Right lobe of liver (tissue), 6 donors: ENCODE measurements at regions not wholly inside any gene's neighbourhood (a gene's known extent, or its start where the extent isn't known, plus 50 kb on each side); places are given as distances from the start of the nearest gene placed in this dataset.

Experiments used
- ATAC-seq, 4 donors: fragments of 200-7000 bp; cut with Tn5 transposase; one replicate each; pipeline ENCODE4 v1.9.1; 2020; ENCODE audit warnings: mild to moderate bottlenecking in 4 of 4, moderate library complexity in 4 of 4
- DNase-seq, 3 donors: peaks; one replicate each; pipeline ENCODE4 v3.0.0-alpha.2; 2020
- H3K27ac ChIP-seq, 3 donors: fragments of 200-600 bp; one replicate each; pipeline ENCODE4 v1.8.0; 2022
- H3K27me3 ChIP-seq, 2 donors: fragments of 200-600 bp; one replicate each; pipeline ENCODE4 v1.8.0; 2022
- H3K36me3 ChIP-seq, 4 donors: fragments of 200-600 bp; sonication (generic) in 1 of 4; one replicate each; pipeline versions ENCODE4 v1.5.1 to v1.8.0; 2017 to 2022; ENCODE audit warnings: control low read depth in 1 of 4
- H3K4me1 ChIP-seq, 4 donors: fragments of 200-600 bp; sonication (generic) in 1 of 4; one replicate each; pipeline versions ENCODE4 v1.5.1 to v1.8.0; 2017 to 2022; ENCODE audit warnings: control low read depth in 1 of 4
- H3K4me3 ChIP-seq, 3 donors: fragments of 200-600 bp; one replicate each; pipeline ENCODE4 v1.8.0; 2022
- H3K9me3 ChIP-seq, 4 donors: fragments of 200-600 bp; sonication (generic) in 1 of 4; one replicate each; pipeline versions ENCODE4 v1.5.1 to v1.8.0; 2017 to 2022; ENCODE audit warnings: control low read depth in 1 of 4
- POLR2A ChIP-seq: fragments of 450-650 bp; IDR thresholded peaks from one replicate; pipeline ENCODE4 v1.6.1; 2017; ENCODE audit warnings: antibody characterized with exemption, mild to moderate bottlenecking
- WGBS: methylation state at CpG from one replicate; pipeline ENCODE4 v1.1.6; 2018; ENCODE audit warnings: low coverage, low lambda C conversion rate; ENCODE audit not compliant: insufficient coverage; ENCODE audit errors: missing lambda C conversion rate; 5-methylcytosine and 5-hydroxymethylcytosine counted together
- intact Hi-C, 2 donors: fragments of 100-400 bp; cut with DNase I; formaldehyde crosslinking; loops; one replicate each; pipeline versions ENCODE4 v1.11.2 to v1.14.1; 2022
- TF ChIP-seq, protein P1 (sequence below), 4 donors: fragments of 200-600 bp in 3 of 4; fragments of 450-650 bp in 1 of 4; IDR thresholded peaks; one replicate each; pipeline versions ENCODE4 v1.5.1 to v1.8.0; 2016 to 2022; ENCODE audit warnings: antibody characterized with exemption in 4 of 4, mild to moderate bottlenecking in 2 of 4
- donor health status: DM: no; HTN: yes; CAD: no.
- donor health status: DM: no; HTN: no; CAD: no.
- donor health status: DM: no; HTN: no; CAD: no.
- donor health status: DM: no; HTN: yes; CAD: no.
- donor health status: DM: no; HTN: yes; CAD: no.

DNA sequence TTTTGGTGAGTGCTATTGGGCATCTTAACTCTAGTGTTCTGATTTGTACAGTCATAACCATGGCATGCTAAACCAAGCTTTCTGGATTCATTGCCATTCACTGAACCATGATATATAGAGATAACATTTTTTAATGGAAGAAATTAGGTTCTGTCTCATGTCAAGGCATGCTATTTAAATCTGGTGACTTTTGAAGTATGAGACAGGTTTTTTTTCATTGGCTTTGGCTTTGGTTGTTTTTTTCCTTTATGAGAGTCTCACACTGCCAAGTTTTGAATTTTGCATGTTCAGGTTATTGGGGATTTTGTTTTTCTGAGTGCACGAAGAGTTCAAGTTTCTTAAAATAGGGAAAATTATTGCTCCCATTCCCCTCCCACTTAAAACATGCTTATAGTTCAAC is 141.3 kb upstream of the ADAMTS5 start:
- intact Hi-C loops: no loop called here
- Histone ChIP-seq H3K4me1 (no peaks in the 10 kb centered on the region), H3K27me3 (no peaks in the 10 kb centered on the region), H3K27ac (no peak overlapping the region), H3K36me3 (no peaks in the 10 kb centered on the region), H3K9me3 (no peaks in the 10 kb centered on the region), H3K4me3 (no peak overlapping the region)
- TF ChIP-seq, protein P1, sequence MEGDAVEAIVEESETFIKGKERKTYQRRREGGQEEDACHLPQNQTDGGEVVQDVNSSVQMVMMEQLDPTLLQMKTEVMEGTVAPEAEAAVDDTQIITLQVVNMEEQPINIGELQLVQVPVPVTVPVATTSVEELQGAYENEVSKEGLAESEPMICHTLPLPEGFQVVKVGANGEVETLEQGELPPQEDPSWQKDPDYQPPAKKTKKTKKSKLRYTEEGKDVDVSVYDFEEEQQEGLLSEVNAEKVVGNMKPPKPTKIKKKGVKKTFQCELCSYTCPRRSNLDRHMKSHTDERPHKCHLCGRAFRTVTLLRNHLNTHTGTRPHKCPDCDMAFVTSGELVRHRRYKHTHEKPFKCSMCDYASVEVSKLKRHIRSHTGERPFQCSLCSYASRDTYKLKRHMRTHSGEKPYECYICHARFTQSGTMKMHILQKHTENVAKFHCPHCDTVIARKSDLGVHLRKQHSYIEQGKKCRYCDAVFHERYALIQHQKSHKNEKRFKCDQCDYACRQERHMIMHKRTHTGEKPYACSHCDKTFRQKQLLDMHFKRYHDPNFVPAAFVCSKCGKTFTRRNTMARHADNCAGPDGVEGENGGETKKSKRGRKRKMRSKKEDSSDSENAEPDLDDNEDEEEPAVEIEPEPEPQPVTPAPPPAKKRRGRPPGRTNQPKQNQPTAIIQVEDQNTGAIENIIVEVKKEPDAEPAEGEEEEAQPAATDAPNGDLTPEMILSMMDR (IDR thresholded peaks at IDR 0.05): no peak
- no peak for TF ChIP-seq POLR2A
- ATAC-seq: no peak
- 29% methylated on average over 1 of the region's 1 CpG for WGBS
- no peak for DNase-seq

DNA sequence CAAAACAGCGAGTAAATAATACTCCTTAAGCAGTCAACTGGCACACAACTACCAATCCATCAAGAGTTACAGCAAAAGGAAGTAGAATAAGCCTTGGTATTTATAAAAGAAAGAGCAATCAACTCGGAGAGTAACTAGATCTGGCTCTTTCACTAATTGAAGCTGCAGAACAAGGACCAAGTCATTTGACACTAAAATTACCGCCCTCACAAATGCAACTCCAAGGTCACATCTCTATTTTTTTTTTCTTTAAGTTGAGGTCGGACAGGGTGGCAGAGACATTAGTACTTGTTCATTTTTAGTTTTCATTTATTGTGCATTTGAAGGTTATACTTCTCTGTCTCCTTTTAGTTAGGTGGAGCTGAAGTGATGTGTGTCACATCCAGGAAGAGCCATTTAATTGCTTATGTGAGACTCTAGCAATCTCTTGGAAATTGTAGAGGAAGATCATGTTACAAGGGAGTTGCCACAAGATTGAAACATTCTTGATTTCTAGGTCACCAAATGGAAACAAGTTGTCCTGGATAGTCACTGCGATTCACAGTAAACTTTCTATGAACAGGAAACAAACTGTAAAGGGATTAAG is 138.1 kb upstream of the ADAMTS5 start:
- no peak overlapping the region for H3K4me3 ChIP-seq
- no peaks in the 10 kb centered on the region for H3K9me3 ChIP-seq
- no peaks in the 10 kb centered on the region for H3K27me3 ChIP-seq
- H3K36me3 ChIP-seq: no peaks in the 10 kb centered on the region
- intact Hi-C loops: no loop called here
- no peak for ATAC-seq
- H3K4me1 ChIP-seq: no peaks in the 10 kb centered on the region
- 18% methylated on average over 5 of the region's 5 CpGs for WGBS
- no peak for DNase-seq
- TF ChIP-seq, protein P1 (IDR thresholded peaks at IDR 0.05): no peak
- TF ChIP-seq POLR2A: no peak
- no peak overlapping the region for H3K27ac ChIP-seq

DNA sequence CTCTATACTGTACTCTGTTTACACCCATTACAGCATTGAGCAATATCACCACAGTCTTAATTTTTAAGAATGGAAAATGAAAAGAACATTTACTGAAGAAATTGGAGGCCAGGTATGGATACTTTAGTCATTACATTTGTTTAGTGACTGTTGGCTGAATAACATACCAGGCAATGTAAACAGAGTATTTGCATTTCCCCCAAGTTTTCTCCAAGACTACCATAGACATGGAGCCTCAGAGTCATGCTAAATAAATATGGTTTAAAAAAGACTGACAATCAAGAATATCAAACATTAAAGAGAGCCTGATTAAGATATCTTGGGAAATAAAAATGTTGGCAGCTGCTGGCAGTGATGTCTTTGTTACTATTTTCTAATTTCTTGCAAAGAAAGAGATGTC is 136.9 kb upstream of the ADAMTS5 start:
- Histone ChIP-seq H3K27ac (no peak overlapping the region), H3K4me1 (no peaks in the 10 kb centered on the region), H3K27me3 (no peaks in the 10 kb centered on the region), H3K9me3 (no peaks in the 10 kb centered on the region), H3K36me3 (no peaks in the 10 kb centered on the region), H3K4me3 (no peak overlapping the region)
- TF ChIP-seq, protein P1 (IDR thresholded peaks at IDR 0.05): no peak
- TF ChIP-seq POLR2A: no peak
- ATAC-seq (no peak), DNase-seq (no peak)
- intact Hi-C loops: no loop called here

DNA sequence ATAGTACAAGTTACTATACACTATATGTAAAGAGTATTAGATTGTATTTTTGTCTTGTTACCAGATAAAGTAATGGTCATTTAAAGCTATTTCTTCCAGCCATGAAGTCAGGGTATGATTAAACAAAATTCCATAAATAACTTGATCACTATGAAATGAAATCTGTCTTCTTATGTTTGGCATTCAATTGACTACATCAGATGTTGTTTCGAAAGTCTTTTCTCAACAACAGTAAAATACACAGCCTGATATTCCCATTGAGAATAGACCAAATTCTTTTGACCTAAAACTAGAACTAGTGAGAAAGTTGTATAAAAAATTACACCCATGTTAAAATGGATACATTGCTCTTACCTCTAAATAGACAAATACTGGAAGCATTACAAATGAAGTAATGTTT is 134.6 kb upstream of the ADAMTS5 start:
- ATAC-seq (no peak), DNase-seq (no peak)
- WGBS: 42% methylated on average over 1 of the region's 1 CpG
- H3K27ac ChIP-seq: no peak overlapping the region
- no peaks in the 10 kb centered on the region for H3K36me3 ChIP-seq
- H3K9me3 ChIP-seq: no peaks in the 10 kb centered on the region
- H3K4me1 ChIP-seq: no peaks in the 10 kb centered on the region
- intact Hi-C loops: no loop called here
- TF ChIP-seq, protein P1 (IDR thresholded peaks at IDR 0.05): no peak
- no peak for TF ChIP-seq POLR2A
- no peak overlapping the region for H3K4me3 ChIP-seq
- no peaks in the 10 kb centered on the region for H3K27me3 ChIP-seq
